HG02588 (cell line): ENCODE measurements at regions not wholly inside any gene's neighbourhood (a gene's known extent, or its start where the extent isn't known, plus 50 kb on each side); places are given as distances from the start of the nearest gene placed in this dataset.

ENCODE experiments used
- ATAC-seq: cut with Tn5 transposase; IDR thresholded peaks from one replicate; pipeline ENCODE4 v1.9.1; 2021; ENCODE audit warnings: mild to moderate bottlenecking, moderate library complexity; ENCODE audit not compliant: unreplicated experiment

GRCh38 chr1:79460773-79461436 is 454.4 kb upstream of the ADGRL4 start:
- ATAC-seq = peak; percentile 98

- no peak for ATAC-seq
Measured at GRCh38 chr1:79457562-79458224, 451.2 kb upstream of the ADGRL4 start.

- no peak for ATAC-seq
Measured at GRCh38 chr1:79448426-79448825, 441.9 kb upstream of the ADGRL4 start.

- no peak for ATAC-seq
Measured at GRCh38 chr1:79441238-79441637, 434.7 kb upstream of the ADGRL4 start.

- no peak for ATAC-seq
Measured at GRCh38 chr1:79437540-79437939, 431.0 kb upstream of the ADGRL4 start.

GRCh38 chr1:79431340-79431739 is 424.8 kb upstream of the ADGRL4 start:
- ATAC-seq = no peak

GRCh38 chr1:79430437-79430836 is 423.9 kb upstream of the ADGRL4 start:
- ATAC-seq = no peak

GRCh38 chr1:79422726-79423125 is 416.2 kb upstream of the ADGRL4 start:
- no peak for ATAC-seq

GRCh38 chr1:79398501-79398900 is 392.0 kb upstream of the ADGRL4 start:
- no peak for ATAC-seq

- ATAC-seq = no peak
Measured at GRCh38 chr1:79396901-79397300, 390.4 kb upstream of the ADGRL4 start.

- no peak for ATAC-seq
Measured at GRCh38 chr1:79388694-79389361, 382.3 kb upstream of the ADGRL4 start.

- no peak for ATAC-seq
Measured at GRCh38 chr1:79386730-79387129, 380.2 kb upstream of the ADGRL4 start.

- no peak for ATAC-seq
Measured at GRCh38 chr1:79380078-79380477, 373.5 kb upstream of the ADGRL4 start.

GRCh38 chr1:79376106-79376505 is 369.6 kb upstream of the ADGRL4 start:
- ATAC-seq = no peak

- no peak for ATAC-seq
Measured at GRCh38 chr1:79375352-79375751, 368.8 kb upstream of the ADGRL4 start.

- ATAC-seq = no peak
Measured at GRCh38 chr1:79374397-79374796, 367.9 kb upstream of the ADGRL4 start.

GRCh38 chr1:79373481-79374125 is 367.1 kb upstream of the ADGRL4 start:
- ATAC-seq = no peak

- no peak for ATAC-seq
Measured at GRCh38 chr1:79371802-79372201, 365.3 kb upstream of the ADGRL4 start.

GRCh38 chr1:79369091-79369490 is 362.6 kb upstream of the ADGRL4 start:
- ATAC-seq = no peak

GRCh38 chr1:79364896-79365295 is 358.4 kb upstream of the ADGRL4 start:
- ATAC-seq = no peak

- no peak for ATAC-seq
Measured at GRCh38 chr1:79363430-79363829, 356.9 kb upstream of the ADGRL4 start.

GRCh38 chr1:79362470-79362869 is 355.9 kb upstream of the ADGRL4 start:
- ATAC-seq = no peak
